NCI-H2107 treated with DMSO at 0.1 percent for 48 hours (cell line): ENCODE measurements at regions not wholly inside any gene's neighbourhood (a gene's known extent, or its start where the extent isn't known, plus 50 kb on each side); places are given as distances from the start of the nearest gene placed in this dataset.

Experiments used
- DNase-seq: peaks from one replicate; lab custom pipeline; 2025; ENCODE audit not compliant: unreplicated experiment; lab: John Stamatoyannopoulos, UW

DNA sequence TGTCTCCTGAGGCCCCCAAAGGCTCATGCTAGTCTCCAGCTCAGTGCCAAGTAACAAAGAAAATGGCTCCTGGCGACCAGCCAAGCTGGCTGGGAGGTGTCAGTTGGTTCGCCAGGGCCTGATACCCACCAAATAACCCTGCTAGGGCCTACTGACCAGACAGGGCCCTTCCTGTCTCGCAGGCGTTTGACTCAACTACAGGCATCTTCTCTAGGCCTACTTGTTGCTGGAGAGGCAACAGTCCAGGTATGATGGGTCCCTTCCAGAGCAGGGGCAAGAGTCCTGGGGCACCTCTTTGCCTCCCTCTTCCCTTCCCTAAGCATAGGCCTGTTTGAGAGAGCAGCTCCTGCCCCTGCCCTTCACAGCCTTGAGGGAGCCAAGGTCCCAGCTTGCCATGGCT, 147.9 kb upstream of the VANGL1 start:
- DNase-seq = no peak

DNA sequence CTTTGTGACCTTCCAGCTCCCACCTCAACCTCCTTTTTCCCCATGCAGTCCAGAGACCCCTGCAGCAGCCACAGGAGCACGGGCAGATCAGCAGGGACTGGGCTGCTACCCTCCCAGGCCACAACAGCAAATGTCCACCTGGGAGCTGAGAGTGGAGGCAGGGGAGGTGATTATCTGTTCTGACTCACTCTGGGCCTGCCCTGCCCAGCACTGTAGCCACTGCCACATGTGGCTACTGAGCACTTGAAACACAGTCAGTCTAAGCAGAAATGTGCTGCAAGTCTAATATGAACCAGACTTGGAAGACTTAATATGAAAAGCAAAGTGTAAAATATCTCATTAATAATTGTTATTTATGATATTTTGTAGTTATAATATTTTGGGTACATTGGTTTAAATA, 148.9 kb upstream of the VANGL1 start:
- DNase-seq = no peak

DNA sequence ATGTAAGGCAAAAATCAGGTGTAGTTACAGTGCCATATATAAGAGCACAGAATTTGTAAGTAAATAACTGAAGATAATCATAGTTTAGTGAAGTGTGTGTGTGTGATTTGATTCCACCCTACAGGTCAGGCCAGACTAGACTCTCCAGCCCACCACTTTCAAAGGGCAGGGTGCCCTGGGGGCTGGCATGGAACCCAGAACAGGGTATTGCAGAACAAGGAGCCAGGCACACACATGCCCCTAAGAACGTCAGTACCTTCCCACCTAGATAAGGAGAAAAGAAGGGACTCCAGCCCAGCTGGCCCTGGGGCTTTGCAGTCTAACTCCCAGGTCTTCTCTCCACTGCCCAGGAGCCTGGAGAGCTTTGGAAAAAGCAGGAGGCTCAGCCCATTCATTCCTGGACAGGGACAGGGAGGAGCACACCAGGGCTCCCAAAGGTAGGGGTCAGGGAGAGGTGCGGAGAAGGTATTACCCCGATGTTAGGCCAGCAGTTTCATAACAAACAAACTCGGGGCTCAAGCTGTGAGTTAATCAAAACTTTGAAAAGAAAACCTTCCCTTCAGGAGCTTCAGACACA, 149.7 kb upstream of the VANGL1 start:
- no peak for DNase-seq

DNA sequence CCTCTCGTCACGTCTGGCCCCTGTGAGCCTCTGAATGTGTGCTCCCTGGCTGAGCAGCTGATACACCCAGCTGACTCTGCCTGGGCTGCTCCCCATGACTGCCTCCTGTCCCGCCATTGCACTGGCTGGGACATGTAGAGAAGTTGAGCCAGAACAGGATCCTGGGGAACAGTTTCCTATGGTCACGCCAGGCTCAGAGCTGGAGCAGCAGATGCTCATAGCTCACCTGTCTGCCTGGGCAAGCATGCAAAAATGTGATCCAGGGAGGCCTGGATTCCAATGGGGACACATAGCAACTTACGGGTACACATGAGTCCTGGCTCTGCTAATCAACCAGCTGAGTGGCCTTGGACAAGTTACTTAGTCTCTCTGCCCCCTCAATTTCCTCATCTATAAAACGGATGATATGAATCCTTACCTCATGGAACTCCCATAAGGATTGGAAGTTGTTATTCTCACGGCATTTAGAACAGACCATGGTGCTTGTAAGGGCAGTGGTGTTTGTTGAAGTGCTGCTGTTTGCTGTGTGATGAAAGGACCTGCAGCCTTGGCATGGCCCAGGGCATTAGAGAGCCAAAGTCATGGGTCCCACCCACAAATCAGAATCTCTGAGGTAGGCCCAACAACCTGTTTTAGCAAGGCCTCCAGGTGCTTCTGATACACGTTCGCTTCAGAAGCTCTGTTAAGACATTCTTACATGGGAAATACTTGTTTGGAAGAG, 150.3 kb upstream of the VANGL1 start:
- DNase-seq = no peak

DNA sequence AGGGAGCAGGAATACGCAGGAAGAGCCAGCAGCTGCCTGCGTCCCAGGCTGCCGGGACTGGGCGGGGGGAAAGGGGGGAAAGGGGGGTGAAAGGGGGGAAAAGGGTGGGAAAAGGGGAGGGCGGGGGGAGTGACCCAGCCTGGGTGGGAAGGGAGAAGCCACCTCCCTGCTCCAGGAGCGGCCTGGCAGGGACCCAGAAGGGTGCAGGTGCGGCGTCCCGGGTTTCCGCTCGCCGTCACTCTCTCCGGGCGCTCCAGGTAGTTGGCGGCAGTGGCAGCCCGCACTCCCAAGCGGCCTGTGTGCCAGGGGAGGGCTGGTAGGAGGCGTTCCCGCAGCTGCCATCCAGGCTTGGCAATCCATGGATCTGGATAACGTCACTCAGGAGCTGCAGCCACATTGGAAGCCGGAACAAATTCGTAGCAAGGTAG, 141.0 kb upstream of the NGF start:
- DNase-seq = peak; percentile 87

DNA sequence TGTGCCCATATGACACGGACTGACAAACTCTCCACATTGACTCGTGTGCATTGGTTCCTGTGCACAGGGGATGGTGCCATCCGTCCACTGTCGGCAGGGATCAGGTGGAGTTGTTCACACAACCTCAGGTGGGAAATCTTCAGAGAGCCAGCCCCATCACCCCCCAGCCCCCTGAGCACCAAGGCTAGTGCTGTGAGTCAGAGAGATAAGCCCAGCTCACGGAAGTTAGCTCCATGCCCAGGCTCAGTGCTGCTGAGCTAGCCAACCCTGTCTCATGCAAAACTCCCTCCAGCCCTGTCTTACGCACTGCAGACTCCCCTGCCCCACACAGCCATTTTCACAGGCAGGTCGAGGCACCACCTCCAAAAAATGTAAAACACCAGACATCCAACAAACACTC, 139.0 kb upstream of the NGF start:
- no peak for DNase-seq

DNA sequence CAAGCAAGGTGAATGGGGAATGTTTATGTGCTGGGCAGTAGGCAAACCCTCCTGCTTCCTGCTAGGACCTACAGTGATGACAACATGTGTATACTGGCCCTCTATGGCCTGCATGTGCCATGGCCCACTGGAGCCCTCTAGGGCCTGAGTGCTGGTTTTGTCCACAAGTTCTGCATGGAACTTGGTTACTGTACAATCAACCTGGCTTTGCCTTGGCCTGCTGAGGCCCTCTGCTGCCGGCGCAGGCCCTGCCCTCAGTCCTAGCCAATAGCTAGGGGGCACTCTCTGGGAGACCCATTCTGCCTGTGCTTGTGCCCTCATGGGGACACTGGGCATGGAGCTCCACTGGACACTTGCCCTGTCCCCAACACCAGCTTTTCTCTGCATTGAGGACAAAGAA, 138.6 kb upstream of the NGF start:
- no peak for DNase-seq

DNA sequence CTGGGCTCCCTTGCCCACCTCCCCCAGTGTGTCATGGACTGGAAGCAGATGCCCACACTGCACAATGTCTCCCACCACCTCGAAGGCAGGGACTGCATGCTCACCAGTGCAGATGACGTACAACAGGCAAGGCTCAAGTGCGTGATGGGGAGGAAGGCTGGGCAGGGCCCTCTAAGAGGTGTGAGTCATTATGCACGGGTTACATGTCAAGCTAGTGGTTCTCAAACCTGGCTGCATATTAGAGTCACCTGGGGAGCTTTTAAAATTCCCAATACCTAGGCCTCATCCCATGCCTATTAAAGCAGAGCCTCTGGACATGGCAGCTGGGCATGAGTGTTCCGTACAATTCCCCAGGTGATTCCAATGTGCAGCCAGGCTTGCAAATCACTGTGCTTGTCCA, 137.9 kb upstream of the NGF start:
- no peak for DNase-seq

DNA sequence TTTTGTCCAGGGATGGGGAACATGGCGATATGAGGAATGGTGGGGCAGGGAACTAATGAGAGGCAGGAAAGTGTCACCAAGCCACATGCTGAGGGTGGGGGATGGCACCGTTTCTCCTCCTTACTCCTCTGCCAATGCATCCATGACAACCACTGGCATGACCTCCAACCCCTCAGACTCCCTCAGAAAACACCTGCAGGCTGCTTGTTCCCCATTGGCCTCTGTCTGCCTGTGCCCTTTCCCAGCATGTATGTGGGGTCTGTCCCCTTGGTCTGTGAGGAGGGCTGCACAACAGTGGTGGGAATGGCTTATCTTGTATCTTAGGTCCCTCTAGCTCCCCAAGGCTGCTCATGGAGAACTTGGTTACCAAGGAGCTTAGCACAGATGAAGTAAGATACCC, 137.2 kb upstream of the NGF start:
- DNase-seq = no peak

DNA sequence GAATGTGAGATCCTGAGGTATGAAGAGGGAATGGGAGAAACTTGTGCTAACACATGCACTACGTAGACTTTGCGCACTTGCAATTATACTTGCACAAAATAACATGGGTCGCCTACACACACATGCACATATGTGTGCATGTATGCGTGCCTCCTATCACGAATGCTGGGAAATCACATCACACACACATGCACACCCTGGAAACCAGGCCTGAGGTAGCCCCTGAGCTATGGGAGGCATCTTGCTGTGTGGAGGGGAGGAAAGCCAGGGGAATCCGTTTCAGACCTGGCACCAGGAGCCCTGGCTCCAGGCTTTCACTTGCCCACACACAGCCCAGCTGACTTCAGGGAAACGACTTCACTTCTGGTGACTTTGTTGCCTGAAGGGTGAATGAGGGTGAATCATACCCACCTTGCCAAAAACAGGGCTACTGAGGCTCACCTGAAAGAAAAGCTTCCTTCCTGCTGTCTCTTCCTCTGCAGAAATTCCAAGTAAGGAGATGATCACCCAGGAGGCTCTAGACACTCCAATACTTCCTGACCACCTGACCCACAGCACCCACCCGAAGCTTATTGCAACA, 136.0 kb upstream of the NGF start:
- no peak for DNase-seq

DNA sequence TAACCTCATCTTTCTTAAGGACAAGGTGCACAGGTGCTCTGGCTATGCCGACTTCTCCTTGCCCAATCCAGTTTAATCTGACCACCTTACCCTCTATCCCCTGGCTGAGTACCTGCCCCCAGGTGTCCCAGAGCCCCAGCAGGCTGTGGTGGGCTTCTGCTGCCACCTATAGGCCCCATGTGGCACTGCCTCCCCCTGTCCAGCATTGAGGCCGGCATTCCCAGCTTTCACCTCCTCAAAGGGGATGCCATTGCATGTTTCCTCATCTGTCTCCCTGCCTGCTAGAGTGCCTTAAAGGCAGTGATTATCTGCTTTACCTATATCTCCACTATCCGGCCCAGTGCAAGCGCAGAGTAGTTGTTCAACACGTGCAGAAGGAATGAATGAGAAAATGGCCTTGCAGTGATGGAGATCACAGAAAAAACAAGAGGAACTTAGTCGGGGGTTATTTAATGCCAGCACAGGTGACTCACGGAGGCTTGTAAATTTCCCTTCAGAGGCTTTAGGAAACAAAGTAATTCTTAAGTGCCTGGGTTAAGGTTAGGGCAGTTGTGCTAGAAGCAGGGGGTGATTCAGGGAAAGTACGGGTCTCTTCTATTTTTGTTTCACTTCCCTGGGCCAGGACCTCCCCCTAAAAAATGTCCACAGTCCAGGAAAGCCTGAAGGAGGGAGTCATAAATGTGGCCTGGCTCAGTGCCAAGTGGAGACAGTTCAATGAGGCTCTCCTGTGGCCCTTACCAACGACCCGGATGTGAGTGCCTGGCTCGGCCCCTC, 131.8 kb upstream of the NGF start:
- DNase-seq = peak; percentile 47

DNA sequence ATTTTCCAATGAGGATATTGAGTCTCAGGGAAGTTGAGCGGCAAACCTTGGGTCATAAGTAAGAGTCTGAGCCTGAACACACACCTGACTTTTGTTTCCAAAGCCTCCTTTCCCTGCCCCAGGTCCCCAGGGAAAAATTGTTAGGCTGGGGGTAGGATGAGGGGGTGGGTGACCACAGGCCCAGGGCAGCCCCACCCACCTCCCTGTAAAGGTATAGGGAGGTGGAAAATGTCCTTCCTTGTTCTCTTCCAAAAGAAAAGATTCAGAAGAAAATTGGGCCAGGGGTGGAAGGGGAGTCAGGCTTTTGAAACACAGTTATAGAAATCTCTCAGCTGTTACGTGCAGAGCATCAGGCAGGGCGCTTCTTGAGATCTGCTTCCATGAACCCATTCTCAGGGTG, 129.7 kb upstream of the NGF start:
- DNase-seq = no peak

DNA sequence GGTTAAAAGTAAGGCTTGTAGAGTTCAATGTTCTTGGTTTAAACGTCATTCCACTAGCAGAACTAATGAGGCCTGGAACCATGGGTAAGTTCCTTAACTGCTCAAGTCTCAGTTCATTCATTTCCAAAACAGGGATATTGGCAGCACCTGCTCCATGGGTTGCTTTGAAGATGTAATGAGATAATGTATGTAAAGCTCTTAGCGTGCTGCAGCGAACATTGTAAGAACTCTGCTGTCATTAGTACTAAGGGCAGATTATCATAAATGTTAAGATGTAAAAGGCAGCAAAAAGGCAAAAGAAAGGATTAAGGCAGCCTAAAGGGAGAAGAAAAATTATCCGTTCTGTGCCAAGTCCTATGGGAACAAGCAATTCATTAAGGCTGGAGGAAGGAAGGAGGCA, 129.1 kb upstream of the NGF start:
- DNase-seq = no peak

DNA sequence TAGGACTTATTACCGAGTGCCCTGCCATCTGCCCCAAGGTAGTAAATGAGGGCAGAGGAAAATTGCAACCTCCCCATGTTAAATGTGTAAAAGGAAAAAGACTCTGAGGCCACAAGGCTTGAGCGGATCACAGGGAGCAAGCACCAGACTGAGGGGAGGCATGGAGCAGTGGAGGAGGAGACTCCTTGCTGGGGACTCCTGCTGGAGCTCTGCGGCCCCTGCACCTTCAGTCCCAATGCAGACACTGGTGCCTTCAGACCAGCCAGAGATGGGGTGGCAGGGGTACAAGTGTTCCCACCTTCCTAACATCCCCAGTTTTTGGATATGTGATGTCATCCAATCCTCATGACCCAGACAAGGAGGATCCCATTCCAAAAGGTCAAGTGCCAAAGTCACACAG, 128.4 kb upstream of the NGF start:
- DNase-seq = no peak

DNA sequence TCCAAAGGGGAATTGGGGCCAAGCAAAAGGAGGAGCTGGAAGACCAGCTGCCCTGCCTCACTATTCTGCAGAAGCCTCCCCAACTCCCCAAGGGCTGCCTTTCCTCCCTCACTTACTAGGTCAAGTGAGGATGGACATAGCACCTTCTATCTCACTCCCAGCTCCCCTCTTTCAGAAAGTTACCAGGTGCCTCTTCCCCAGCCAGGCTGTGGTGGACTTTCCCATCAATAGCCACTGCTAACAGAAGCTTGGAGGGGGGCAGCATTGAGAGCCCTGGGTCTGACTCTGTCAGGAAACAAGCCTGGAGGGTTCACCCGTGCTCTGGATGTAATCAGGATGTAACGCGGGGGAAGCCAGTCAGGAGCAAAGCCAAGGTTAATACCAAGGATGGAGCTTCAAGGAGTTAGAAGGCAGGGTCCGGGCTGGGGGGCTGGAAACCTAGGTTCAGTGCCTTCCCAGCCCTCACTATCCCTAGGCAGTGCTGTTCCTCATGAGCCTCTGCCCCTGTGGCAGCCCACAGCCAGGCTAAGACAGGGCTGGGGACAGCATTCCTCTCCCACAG, 127.8 kb upstream of the NGF start:
- no peak for DNase-seq

DNA sequence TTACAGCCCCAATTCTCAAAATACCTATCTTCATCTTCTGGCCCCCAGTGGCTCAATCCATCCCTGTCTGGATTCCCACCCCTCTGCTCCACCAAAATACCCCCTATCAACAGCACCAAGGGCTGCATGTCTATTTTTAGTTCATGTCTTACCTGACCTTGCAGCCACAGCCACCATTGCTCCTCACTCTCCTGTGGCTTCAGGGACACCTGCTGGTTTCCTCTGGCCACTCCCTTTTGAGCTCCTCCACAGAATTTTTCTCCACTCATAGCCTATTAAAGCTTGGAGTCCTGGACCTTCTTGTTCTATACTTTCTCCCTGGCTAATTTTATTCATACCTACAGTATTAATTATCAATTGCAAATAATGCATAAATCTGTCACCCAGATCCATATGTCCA, 125.3 kb upstream of the NGF start:
- DNase-seq = peak; percentile 30

DNA sequence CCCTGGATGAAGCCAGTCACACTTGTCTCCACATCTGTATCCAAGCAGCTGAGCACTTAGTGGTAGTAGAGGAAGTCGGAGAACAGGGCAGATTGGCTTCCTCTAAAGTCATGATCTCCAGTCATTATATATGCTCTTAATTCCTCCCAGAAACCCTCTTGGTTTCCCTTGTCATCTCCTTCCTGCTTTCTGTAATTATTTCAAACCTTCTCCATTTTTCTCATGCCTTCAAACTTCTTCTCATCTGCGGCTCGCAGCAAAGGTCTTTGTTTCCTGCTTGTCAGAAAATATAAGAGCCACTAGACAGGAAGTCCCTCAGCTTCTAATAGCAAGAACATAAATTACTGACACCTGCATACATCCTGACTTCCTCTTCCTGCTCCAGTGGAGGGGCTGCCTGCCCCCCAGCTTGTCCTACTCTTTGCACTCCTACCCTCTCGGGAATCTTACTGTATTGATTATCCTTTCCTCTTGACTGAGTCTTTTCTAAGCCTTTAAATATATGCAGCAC, 124.6 kb upstream of the NGF start:
- DNase-seq = no peak

DNA sequence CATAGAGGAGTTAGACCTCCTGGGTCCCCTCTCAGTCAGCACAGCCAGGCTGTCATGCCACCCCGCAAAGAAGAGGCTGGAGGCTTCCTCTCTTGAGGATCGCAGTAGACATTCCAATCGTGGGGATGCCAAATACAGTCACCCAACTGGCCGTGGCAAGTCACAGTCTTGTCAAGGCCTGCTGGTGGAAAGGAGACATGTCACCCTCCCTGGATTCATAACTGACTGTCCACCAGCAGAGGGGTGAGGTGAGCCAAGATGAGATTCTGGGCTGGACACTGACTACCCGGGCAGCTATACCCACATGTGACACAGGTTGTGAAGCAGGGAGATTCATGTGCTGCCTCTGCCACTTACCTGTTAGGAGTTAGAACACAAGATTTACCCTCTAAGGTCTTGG, 123.5 kb upstream of the NGF start:
- no peak for DNase-seq

DNA sequence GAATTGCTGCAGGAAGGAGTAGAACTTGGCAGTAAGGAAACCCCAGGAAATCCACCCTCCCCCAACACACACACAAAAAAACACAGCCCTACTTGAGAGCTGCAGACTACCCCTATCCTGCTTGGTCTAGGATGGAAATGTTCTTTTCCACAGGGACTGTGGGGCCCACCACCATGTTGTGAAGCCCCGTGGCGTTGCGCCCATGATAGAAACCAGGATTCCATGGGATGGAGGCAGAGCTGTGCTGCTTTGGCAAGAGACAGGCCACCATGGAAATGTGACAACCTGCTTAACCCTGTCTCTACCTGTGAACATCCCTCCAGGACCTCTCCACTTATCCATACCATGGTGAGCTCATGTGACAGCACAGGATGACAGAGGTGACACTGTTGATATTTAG, 121.1 kb upstream of the NGF start:
- no peak for DNase-seq

DNA sequence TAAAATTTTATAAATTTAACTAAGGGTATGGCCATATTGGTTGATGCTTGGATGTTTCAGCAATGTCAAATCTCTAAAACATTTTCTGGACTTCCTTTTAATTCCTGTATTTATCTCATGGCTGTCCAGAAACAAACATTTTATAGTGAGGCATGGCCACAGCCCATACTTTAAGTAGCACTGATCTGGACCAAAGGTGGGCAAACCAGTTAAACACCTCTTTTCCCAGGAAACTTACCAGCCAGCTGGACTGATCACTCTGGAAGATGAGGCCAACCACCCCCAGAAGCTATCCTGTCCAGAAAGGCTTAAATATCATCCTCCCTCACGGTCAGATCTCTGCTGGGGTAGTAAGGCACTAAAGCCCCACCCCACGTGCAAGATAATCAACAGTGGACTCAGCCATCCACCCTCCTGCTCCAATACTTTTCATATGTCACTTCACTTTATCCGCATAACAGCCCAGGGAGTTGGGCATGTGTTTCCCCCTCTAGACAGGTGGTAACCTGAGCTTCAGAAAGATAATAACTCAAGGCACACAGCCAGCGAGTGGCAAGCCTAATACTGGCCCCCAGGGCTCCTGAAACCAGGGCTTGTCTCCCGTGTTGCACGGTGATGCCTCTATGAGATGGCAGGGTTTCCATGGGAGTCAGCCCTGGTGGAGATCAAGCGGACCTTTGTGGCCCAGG, 120.5 kb upstream of the NGF start:
- peak; percentile 62 for DNase-seq

DNA sequence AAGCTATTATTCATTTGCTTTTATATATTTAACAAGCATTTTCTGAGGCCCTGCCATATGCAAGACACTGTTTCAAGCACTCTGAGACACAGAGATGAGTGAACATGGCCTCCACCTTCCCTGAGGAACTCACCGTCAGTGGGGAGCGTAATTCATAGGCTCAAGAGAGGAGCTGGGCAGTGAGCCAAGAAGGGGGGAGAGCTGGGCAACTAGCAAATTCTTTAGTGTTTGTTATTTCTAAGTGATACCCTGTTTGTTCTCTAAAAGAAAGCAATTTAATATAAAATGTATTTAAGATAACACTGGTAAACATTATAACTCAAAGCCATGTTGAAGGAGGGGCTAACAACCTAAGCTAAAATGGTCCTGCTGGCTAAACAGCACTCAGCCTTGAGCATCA, 119.2 kb upstream of the NGF start:
- DNase-seq = peak; percentile 48
